Common myeloid progenitor, CD34-positive (primary cell): ENCODE measurements at regions not wholly inside any gene's neighbourhood (a gene's known extent, or its start where the extent isn't known, plus 50 kb on each side); places are given as distances from the start of the nearest gene placed in this dataset.
A peak's percentile ranks its signal among the peaks of the same experiment; 100 is the strongest.
"Not testable (repeated sequence)": the region's sequence is repeated elsewhere in the genome, so short reads cannot be mapped to it uniquely, and the experiment has no call there.

Source experiments
- CTCF ChIA-PET: fragments of 350-600 bp; sonication (Branson Sonifier 250); formaldehyde crosslinking; loops from one replicate; lab custom pipeline; 2021; ENCODE audit warnings: antibody characterized with exemption; lab: Charles Lee
- POLR2A ChIA-PET: fragments of 350-600 bp; sonication (Branson Sonifier 250); formaldehyde crosslinking; loops from one replicate; lab custom pipeline; 2021; ENCODE audit warnings: antibody characterized with exemption; lab: Charles Lee
- DNase-seq, 3 donors: peaks; one replicate each; pipeline versions ENCODE4 v3.0.0 to v3.0.0-alpha.2; 2013
- H3K27ac ChIP-seq, 2 experiments: 1 replicate in 1 of 2; 2 replicates in 1 of 2; pipeline ENCODE4 v1.7.0; 2013; ENCODE audit warnings: inconsistent platforms in 2 of 2, low read length in 2 of 2, mild to moderate bottlenecking in 2 of 2, low read depth in 1 of 2, moderate library complexity in 1 of 2; ENCODE audit not compliant: severe bottlenecking in 2 of 2, insufficient read depth in 1 of 2, poor library complexity in 1 of 2
- H3K27me3 ChIP-seq, 5 experiments: replicated peaks in 2 of 5; 1 replicate in 3 of 5; 2 replicates in 2 of 5; pipeline versions ENCODE4 v1.6.1 to v1.7.0; 2013; ENCODE audit warnings: low read length in 4 of 5, mild to moderate bottlenecking in 2 of 5, moderate library complexity in 2 of 5, inconsistent platforms in 1 of 5; ENCODE audit not compliant: insufficient read depth in 5 of 5, control insufficient read depth in 4 of 5
- H3K36me3 ChIP-seq, 4 experiments: 1 replicate in 2 of 4; 2 replicates in 2 of 4; pipeline versions ENCODE4 v1.6.1 to v1.7.0; 2013; ENCODE audit warnings: low read length in 3 of 4, control low read depth in 1 of 4, mild to moderate bottlenecking in 1 of 4; ENCODE audit not compliant: control insufficient read depth in 4 of 4, insufficient read depth in 4 of 4
- H3K4me1 ChIP-seq, 4 experiments: 1 replicate in 3 of 4; 2 replicates in 1 of 4; pipeline versions ENCODE4 v1.6.1 to v1.7.1; 2013; ENCODE audit warnings: low read length in 3 of 4, mild to moderate bottlenecking in 3 of 4, control low read depth in 1 of 4, inconsistent platforms in 1 of 4, moderate library complexity in 1 of 4; ENCODE audit not compliant: control insufficient read depth in 4 of 4, insufficient read depth in 4 of 4; ENCODE audit errors: control extremely low read depth in 1 of 4
- H3K4me3 ChIP-seq, 7 experiments: 1 replicate in 4 of 7; 2 replicates in 3 of 7; pipeline versions ENCODE4 v1.5.1 to v1.7.0; 2013; ENCODE audit warnings: mild to moderate bottlenecking in 7 of 7, low read length in 6 of 7, moderate library complexity in 6 of 7, inconsistent platforms in 2 of 7, low read depth in 2 of 7, control low read depth in 1 of 7; ENCODE audit not compliant: insufficient read depth in 4 of 7, control insufficient read depth in 1 of 7; ENCODE audit errors: extremely low read depth in 1 of 7
- H3K9me3 ChIP-seq, 5 experiments: 1 replicate in 4 of 5; 2 replicates in 1 of 5; pipeline versions ENCODE4 v1.6.1 to v1.7.1; 2013; ENCODE audit warnings: low read length in 4 of 5, mild to moderate bottlenecking in 2 of 5, inconsistent platforms in 1 of 5, low read depth in 1 of 5, moderate library complexity in 1 of 5; ENCODE audit not compliant: control insufficient read depth in 4 of 5, insufficient read depth in 2 of 5; ENCODE audit errors: control extremely low read depth in 1 of 5
- WGBS: methylation state at CpG from one replicate; pipeline ENCODE4 v1.1.5; 2013; ENCODE audit not compliant: insufficient coverage; 5-methylcytosine and 5-hydroxymethylcytosine counted together

DNA sequence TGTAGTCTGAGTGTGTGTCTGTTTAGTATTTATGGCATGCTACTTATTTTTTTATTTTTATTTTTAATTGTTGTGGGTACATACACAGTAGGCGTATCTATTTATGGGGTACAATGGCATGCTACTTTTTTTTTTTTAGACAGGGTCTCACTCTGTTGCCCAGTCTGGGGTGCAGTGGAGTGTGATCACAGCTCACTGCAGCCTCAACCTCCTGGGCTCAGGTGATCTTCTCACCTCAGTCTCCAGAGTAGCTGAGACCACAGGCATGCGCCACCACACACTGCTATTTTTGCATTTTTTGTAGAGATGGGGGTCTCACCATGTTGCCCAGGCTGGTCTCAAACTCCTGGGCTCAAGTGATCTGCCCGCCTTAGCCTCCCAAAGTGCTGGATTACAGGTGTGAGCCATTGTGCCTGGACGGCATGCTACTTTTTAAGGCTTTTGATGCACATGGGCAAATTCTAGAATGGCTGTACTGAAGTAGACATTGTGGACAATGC is 124.2 kb downstream of the KCNRG start:
- H3K4me1 ChIP-seq, POLR2A ChIA-PET, DNase-seq, CTCF ChIA-PET, H3K27ac ChIP-seq, H3K36me3 ChIP-seq, H3K9me3 ChIP-seq, H3K4me3 ChIP-seq: not testable (repeated sequence)
- H3K27me3 ChIP-seq: peaks cover 0 to 12% (median 4%) of the 10 kb centered on the region in 5 experiments
- 100% methylated on average over 2 of the region's 4 CpGs for WGBS

- ChIA-PET POLR2A (no interaction called here), CTCF (no interaction called here)
- Histone ChIP-seq H3K36me3 (no peaks in the 10 kb centered on the region), H3K27me3 (peaks cover 0 to 5% (median 2%) of the 10 kb centered on the region in 5 experiments), H3K4me3 (no peak overlapping the region), H3K27ac (no peak overlapping the region), H3K9me3 (no peaks in the 10 kb centered on the region), H3K4me1 (peaks cover 0 to 9% (median under 1%) of the 10 kb centered on the region in 4 experiments)
- 40% methylated on average over 1 of the region's 2 CpGs for whole genome bisulfite sequencing
- DNase-seq: peak in 1 of 3 donors; percentile 8
Measured at GRCh38 chr13:50140153-50140552, 124.9 kb downstream of the KCNRG start.

- POLR2A ChIA-PET: no interaction called here
Measured at GRCh38 chr13:50140581-50141374, 125.5 kb downstream of the KCNRG start.

GRCh38 chr13:50141375-50141975 is 126.2 kb downstream of the KCNRG start:
- H3K27ac ChIP-seq: no peak overlapping the region
- H3K4me3 ChIP-seq: no peak overlapping the region
- peaks cover 0 to 9% (median under 1%) of the 10 kb centered on the region in 4 experiments for H3K4me1 ChIP-seq
- WGBS: no CpG with 5 or more reads among the region's 2 CpGs
- DNase-seq: no peak
- peaks cover 0 to 2% (median 0%) of the 10 kb centered on the region in 5 experiments for H3K27me3 ChIP-seq
- POLR2A ChIA-PET: no interaction called here
- H3K9me3 ChIP-seq: no peaks in the 10 kb centered on the region
- H3K36me3 ChIP-seq: no peaks in the 10 kb centered on the region
- CTCF ChIA-PET: interaction anchor here (0.9 to 1.1 kb wide), 2 partner anchors 8 to 17 kb away, joined by 3 read pairs; no protein-coding TSS in a partner anchor

More at GRCh38 chr13:50140581-50141374, 125.5 kb downstream of the KCNRG start:
- H3K4me3 ChIP-seq: no peak overlapping the region
- no peak overlapping the region for H3K27ac ChIP-seq
- WGBS: 82% methylated on average over 14 of the region's 14 CpGs
- no peak for DNase-seq
- H3K27me3 ChIP-seq: peaks cover 0 to 4% (median 2%) of the 10 kb centered on the region in 5 experiments
- H3K36me3 ChIP-seq: no peaks in the 10 kb centered on the region
- CTCF ChIA-PET: interaction anchor here (0.9 to 1.1 kb wide), 2 partner anchors 8 to 18 kb away, joined by 3 read pairs; no protein-coding TSS in a partner anchor
- H3K9me3 ChIP-seq: no peaks in the 10 kb centered on the region
- peaks cover 0 to 9% (median under 1%) of the 10 kb centered on the region in 4 experiments for H3K4me1 ChIP-seq

- H3K4me3 ChIP-seq: no peak overlapping the region
- no peaks in the 10 kb centered on the region for H3K9me3 ChIP-seq
- peaks cover 0 to 2% (median 0%) of the 10 kb centered on the region in 5 experiments for H3K27me3 ChIP-seq
- no CpG with 5 or more reads among the region's 1 CpG for WGBS
- ChIA-PET POLR2A (interaction anchor here (0.6 kb wide), 1 partner anchor 353 kb away, joined by 3 read pairs; no protein-coding TSS in a partner anchor), CTCF (interaction anchor here (1.5 kb wide), 1 partner anchor 18 kb away, joined by 4 read pairs; no protein-coding TSS in a partner anchor)
- no peak for DNase-seq
- no peaks in the 10 kb centered on the region for H3K36me3 ChIP-seq
- H3K4me1 ChIP-seq: peaks cover 0 to 9% (median under 1%) of the 10 kb centered on the region in 4 experiments
- no peak overlapping the region for H3K27ac ChIP-seq
Measured at GRCh38 chr13:50144246-50145160, 129.3 kb downstream of the KCNRG start.

DNA sequence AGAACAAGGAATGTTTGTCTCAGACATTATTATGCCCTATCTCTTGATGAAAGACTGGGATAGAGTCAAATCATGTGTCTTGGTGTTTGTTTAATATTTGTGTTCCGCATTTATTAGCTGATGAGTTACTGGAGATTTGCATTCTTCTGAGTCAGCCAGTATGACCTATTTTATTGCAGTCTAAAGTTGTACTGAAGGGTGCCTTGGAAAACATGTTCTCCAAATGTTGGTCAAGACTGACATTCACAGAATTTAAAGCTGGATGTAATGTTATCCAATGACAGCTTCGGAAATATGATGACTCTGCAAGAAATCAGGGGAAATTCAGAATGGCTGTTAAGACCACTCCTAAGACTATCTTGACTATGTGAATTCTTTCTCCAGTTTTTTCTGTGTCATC is 134.0 kb downstream of the KCNRG start:
- Histone ChIP-seq H3K4me1 (no peaks in the 10 kb centered on the region), H3K36me3 (no peaks in the 10 kb centered on the region), H3K27me3 (no peaks in the 10 kb centered on the region), H3K4me3 (no peak overlapping the region), H3K9me3 (no peaks in the 10 kb centered on the region), H3K27ac (no peak overlapping the region)
- ChIA-PET CTCF (interaction anchor here (0.9 to 1.5 kb wide), 3 partner anchors 8 to 15 kb away, joined by 3 to 4 read pairs (median 3); no protein-coding TSS in a partner anchor), POLR2A (no interaction called here)
- 100% methylated on average over 2 of the region's 2 CpGs for WGBS
- no peak for DNase-seq
